GDM1 (cell line): ENCODE measurements at regions not wholly inside any gene's neighbourhood (a gene's known extent, or its start where the extent isn't known, plus 50 kb on each side); places are given as distances from the start of the nearest gene placed in this dataset.

Source experiments
- DNase-seq: peaks from one replicate; lab custom pipeline; 2025; lab: John Stamatoyannopoulos, UW

- DNase-seq: no peak
These were observed 923.9 kb upstream of the LCORL start for GRCh38 chr4:18945464-18945863.

- no peak for DNase-seq
These were observed 921.3 kb upstream of the LCORL start for GRCh38 chr4:18942874-18943273.

- no peak for DNase-seq
These were observed 917.0 kb upstream of the LCORL start for GRCh38 chr4:18938343-18939099.

- no peak for DNase-seq
These were observed 916.2 kb upstream of the LCORL start for GRCh38 chr4:18937746-18938145.

- DNase-seq: no peak
These were observed 915.5 kb upstream of the LCORL start for GRCh38 chr4:18937080-18937479.

- DNase-seq: no peak
These were observed 914.2 kb upstream of the LCORL start for GRCh38 chr4:18935659-18936345.

- DNase-seq: no peak
These were observed 912.6 kb upstream of the LCORL start for GRCh38 chr4:18934197-18934596.

- no peak for DNase-seq
These were observed 911.3 kb upstream of the LCORL start for GRCh38 chr4:18932730-18933339.

GRCh38 chr4:18931643-18932377, 910.3 kb upstream of the LCORL start:
- DNase-seq: no peak

GRCh38 chr4:18930487-18930886, 908.9 kb upstream of the LCORL start:
- no peak for DNase-seq

- no peak for DNase-seq
These were observed 902.1 kb upstream of the LCORL start for GRCh38 chr4:18923496-18924161.

GRCh38 chr4:18917689-18918088, 896.1 kb upstream of the LCORL start:
- DNase-seq: no peak

GRCh38 chr4:18914182-18914581, 892.6 kb upstream of the LCORL start:
- no peak for DNase-seq

GRCh38 chr4:18894928-18895327, 873.4 kb upstream of the LCORL start:
- DNase-seq: no peak

GRCh38 chr4:18882468-18882867, 860.9 kb upstream of the LCORL start:
- no peak for DNase-seq

- no peak for DNase-seq
These were observed 860.0 kb upstream of the LCORL start for GRCh38 chr4:18881556-18881955.

GRCh38 chr4:18880871-18881270, 859.3 kb upstream of the LCORL start:
- no peak for DNase-seq

GRCh38 chr4:18878561-18878960, 857.0 kb upstream of the LCORL start:
- DNase-seq: no peak

- no peak for DNase-seq
These were observed 847.6 kb upstream of the LCORL start for GRCh38 chr4:18869166-18869565.

- no peak for DNase-seq
These were observed 839.4 kb upstream of the LCORL start for GRCh38 chr4:18860836-18861530.

- DNase-seq: no peak
These were observed 837.9 kb upstream of the LCORL start for GRCh38 chr4:18859468-18859867.
